HCT116 (cell line): ENCODE measurements at regions not wholly inside any gene's neighbourhood (a gene's known extent, or its start where the extent isn't known, plus 50 kb on each side); places are given as distances from the start of the nearest gene placed in this dataset.

Source experiments
- CEBPB ChIP-seq: IDR thresholded peaks from 2 replicates; pipeline ENCODE4 v1.6.1; 2012; ENCODE audit warnings: low read depth
- CTCF ChIP-seq, 3 experiments: fragments of 200-600 bp in 1 of 3; sonication (generic) in 1 of 3; IDR thresholded peaks in 2 of 3; conservative IDR thresholded peaks in 1 of 3; 2 replicates each; pipeline ENCODE4 v1.5.1; 2012 to 2017; ENCODE audit warnings: low read depth in 2 of 3, low read length in 2 of 3, antibody characterized with exemption in 1 of 3, borderline replicate concordance in 1 of 3, control low read depth in 1 of 3, mild to moderate bottlenecking in 1 of 3, mixed read lengths in 1 of 3, mixed run types in 1 of 3, moderate library complexity in 1 of 3; ENCODE audit not compliant: insufficient read depth in 1 of 3
- EZH2 ChIP-seq: fragments of 200-600 bp; sonication (generic); IDR thresholded peaks from 2 replicates; pipeline ENCODE4 v1.6.1; 2017; ENCODE audit warnings: antibody characterized with exemption, mixed run types
- JUND ChIP-seq: IDR thresholded peaks from 2 replicates; pipeline ENCODE4 v1.6.1; 2012
- MAX ChIP-seq: IDR thresholded peaks from 2 replicates; pipeline ENCODE4 v1.6.1; 2012
- POLR2A ChIP-seq: IDR thresholded peaks from 2 replicates; pipeline ENCODE4 v1.7.0; 2011; ENCODE audit warnings: borderline replicate concordance; ENCODE audit not compliant: insufficient read depth, insufficient read length; ENCODE audit errors: extremely low read depth
- POLR2AphosphoS5 ChIP-seq: IDR thresholded peaks from 2 replicates; pipeline ENCODE4 v1.6.1; 2011; ENCODE audit warnings: mild to moderate bottlenecking, low read depth, low read length, moderate library complexity
- RAD21 ChIP-seq: IDR thresholded peaks from 2 replicates; pipeline ENCODE4 v1.6.1; 2012; ENCODE audit warnings: low read depth, mild to moderate bottlenecking
- SP1 ChIP-seq: IDR thresholded peaks from 2 replicates; pipeline ENCODE4 v1.6.1; 2012; ENCODE audit warnings: low read depth
- YY1 ChIP-seq: IDR thresholded peaks from 2 replicates; pipeline ENCODE4 v1.6.1; 2011; ENCODE audit warnings: low read length, low read depth, moderate library complexity, mild to moderate bottlenecking; ENCODE audit not compliant: insufficient replicate concordance; ENCODE audit errors: extremely low read depth
- ZFX ChIP-seq: fragments of 450-650 bp; IDR thresholded peaks from 2 replicates; pipeline ENCODE4 v1.6.1; 2017
- ZNF274 ChIP-seq: fragments of 200-500 bp; sonication (Bioruptor generic); IDR thresholded peaks from 2 replicates; pipeline ENCODE4 v1.6.1; 2014; ENCODE audit warnings: mild to moderate bottlenecking, low read depth, low read length, inconsistent platforms

- TF ChIP-seq CTCF (IDR thresholded peaks at IDR 0.05 in 2 of 3, conservative IDR thresholded peaks at IDR 0.05 in 1 of 3; ENCODE audit: borderline replicate concordance in 1 of 3, insufficient read depth in 1 of 3, low read depth in 2 of 3, low read length in 2 of 3) = no peak
- TF ChIP-seq POLR2AphosphoS5 = no peak
- no peak for TF ChIP-seq POLR2A
- TF ChIP-seq MAX = no peak
- no peak for TF ChIP-seq YY1
- TF ChIP-seq EZH2 = no peak
- no peak for TF ChIP-seq JUND
- TF ChIP-seq ZFX = no peak
- TF ChIP-seq ZNF274 = no peak
- TF ChIP-seq CEBPB = no peak
- TF ChIP-seq RAD21 = no peak
- no peak for TF ChIP-seq SP1
Measured at GRCh38 chr3:73677336-73678024, 52.7 kb upstream of the PDZRN3 start.
